Ovary (tissue), 7 donors: ENCODE measurements at regions not wholly inside any gene's neighbourhood (a gene's known extent, or its start where the extent isn't known, plus 50 kb on each side); places are given as distances from the start of the nearest gene placed in this dataset.

Experiments
- DNase-seq, 5 donors: peaks; one replicate each; pipeline ENCODE4 v3.0.0-alpha.2; 2019 to 2020
- H3K27ac ChIP-seq, 2 donors: fragments of 200-600 bp; one replicate each; pipeline versions ENCODE4 v1.5.1 to v1.8.0; 2019 to 2022
- H3K27me3 ChIP-seq: fragments of 200-600 bp; one replicate; pipeline ENCODE4 v1.8.0; 2022
- H3K36me3 ChIP-seq: fragments of 200-600 bp; sonication (generic); one replicate; pipeline ENCODE4 v1.5.1; 2019
- H3K4me1 ChIP-seq: one replicate; pipeline ENCODE4 v1.8.1; 2013; ENCODE audit warnings: mild to moderate bottlenecking, moderate library complexity; ENCODE audit not compliant: insufficient read depth
- H3K4me3 ChIP-seq: fragments of 200-600 bp; sonication (generic); one replicate; pipeline ENCODE4 v1.5.1; 2017
- H3K9me3 ChIP-seq, 2 donors: fragments of 200-600 bp in 1 of 2; sonication (generic) in 1 of 2; one replicate each; pipeline versions ENCODE4 v1.5.1 to v1.8.1; 2013 to 2019; ENCODE audit warnings: mild to moderate bottlenecking in 1 of 2, moderate library complexity in 1 of 2
- EP300 ChIP-seq: sonication (generic); formaldehyde crosslinking; IDR thresholded peaks from one replicate; pipeline ENCODE4 v1.6.1; 2017; ENCODE audit warnings: antibody characterized with exemption
- POLR2A ChIP-seq: fragments of 450-650 bp; IDR thresholded peaks from one replicate; pipeline ENCODE4 v1.6.1; 2017; ENCODE audit warnings: antibody characterized with exemption, mild to moderate bottlenecking, moderate library complexity
- WGBS, 3 donors: extraction: QIAGEN DNeasy Blood & Tissue Kit in 1 of 3; methylation state at CpG; one replicate each; pipeline versions ENCODE4 v1.1.5 to v1.1.7; 2013 to 2017; 5-methylcytosine and 5-hydroxymethylcytosine counted together
- intact Hi-C, 4 donors: fragments of 100-400 bp; cut with DNase I; formaldehyde crosslinking; loops; one replicate each; pipeline versions ENCODE4 v1.11.0 to v1.15.1; 2022 to 2023
- TF ChIP-seq, protein P1 (sequence below), 3 donors: fragments of 450-650 bp in 2 of 3; fragments of 200-600 bp in 1 of 3; IDR thresholded peaks; one replicate each; pipeline versions ENCODE4 v1.5.1 to v1.8.0; 2016 to 2022; ENCODE audit warnings: antibody characterized with exemption in 3 of 3, mild to moderate bottlenecking in 1 of 3
- donor health status: DM: no; HTN: no; CAD: no; lungs with moderate emphysema.
- donor health status: DM: no; HTN: no; CAD: no.
- donor health status: Bipolar disorder and iron deficiency.
- donor health status: DM: no; HTN: no; CAD: no.
- donor health status: DM: yes; HTN: yes; CAD: no.

DNA sequence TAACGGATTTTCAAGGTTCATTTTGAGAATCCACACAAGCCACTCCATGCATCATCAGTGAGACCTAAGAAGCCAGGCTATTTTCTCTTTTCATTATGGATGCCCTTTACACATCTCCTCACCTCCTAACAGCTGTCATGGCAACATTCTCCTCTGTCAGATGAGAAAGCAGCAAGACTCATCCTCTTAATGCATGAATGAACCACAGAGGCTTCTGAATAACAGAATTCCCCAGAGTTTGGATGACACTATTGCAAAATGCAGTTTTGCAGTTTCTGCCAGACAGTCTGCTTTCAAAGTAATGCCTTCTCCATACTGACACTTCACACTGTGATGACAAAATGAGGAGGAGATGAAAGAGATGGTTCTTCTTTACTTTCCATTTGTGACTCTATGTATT is 286.7 kb upstream of the GRIP1 start:
- intact Hi-C loops: no loop called here
- 88 to 100% (median 94%) methylated on average over 1 of the region's 1 CpG for WGBS, 3 donors
- Histone ChIP-seq H3K27me3 (no peaks in the 10 kb centered on the region), H3K9me3 (no peaks in the 10 kb centered on the region), H3K27ac (no peak overlapping the region), H3K4me3 (no peak overlapping the region), H3K36me3 (no peaks in the 10 kb centered on the region), H3K4me1 (no peaks in the 10 kb centered on the region)
- DNase-seq: no peak
- TF ChIP-seq EP300: no peak
- TF ChIP-seq, protein P1, sequence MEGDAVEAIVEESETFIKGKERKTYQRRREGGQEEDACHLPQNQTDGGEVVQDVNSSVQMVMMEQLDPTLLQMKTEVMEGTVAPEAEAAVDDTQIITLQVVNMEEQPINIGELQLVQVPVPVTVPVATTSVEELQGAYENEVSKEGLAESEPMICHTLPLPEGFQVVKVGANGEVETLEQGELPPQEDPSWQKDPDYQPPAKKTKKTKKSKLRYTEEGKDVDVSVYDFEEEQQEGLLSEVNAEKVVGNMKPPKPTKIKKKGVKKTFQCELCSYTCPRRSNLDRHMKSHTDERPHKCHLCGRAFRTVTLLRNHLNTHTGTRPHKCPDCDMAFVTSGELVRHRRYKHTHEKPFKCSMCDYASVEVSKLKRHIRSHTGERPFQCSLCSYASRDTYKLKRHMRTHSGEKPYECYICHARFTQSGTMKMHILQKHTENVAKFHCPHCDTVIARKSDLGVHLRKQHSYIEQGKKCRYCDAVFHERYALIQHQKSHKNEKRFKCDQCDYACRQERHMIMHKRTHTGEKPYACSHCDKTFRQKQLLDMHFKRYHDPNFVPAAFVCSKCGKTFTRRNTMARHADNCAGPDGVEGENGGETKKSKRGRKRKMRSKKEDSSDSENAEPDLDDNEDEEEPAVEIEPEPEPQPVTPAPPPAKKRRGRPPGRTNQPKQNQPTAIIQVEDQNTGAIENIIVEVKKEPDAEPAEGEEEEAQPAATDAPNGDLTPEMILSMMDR (IDR thresholded peaks at IDR 0.05): no peak
- TF ChIP-seq POLR2A: no peak

DNA sequence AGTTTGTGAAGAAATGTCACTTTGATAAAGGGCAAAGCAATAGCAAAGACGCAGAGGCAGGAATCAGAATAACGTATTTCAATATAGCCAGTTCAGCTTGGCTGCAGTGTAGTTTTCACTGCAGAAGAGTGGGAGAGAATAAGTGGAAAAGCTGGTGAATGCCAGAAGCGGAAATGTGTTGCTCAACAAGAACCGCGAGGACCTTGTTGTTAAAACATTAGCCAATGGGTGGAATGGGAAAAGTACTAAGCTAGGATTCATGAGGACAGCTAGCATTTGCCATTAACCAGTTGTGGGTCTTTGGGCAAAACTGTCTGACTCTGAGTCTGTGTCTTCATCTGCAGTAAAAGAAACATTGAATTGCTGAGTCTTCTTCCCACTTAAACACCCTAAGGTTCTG is 292.9 kb upstream of the GRIP1 start:
- 72 to 90% (median 84%) methylated on average over 5 of the region's 5 CpGs for WGBS, 3 donors
- Histone ChIP-seq H3K9me3 (no peaks in the 10 kb centered on the region), H3K27ac (no peak overlapping the region), H3K27me3 (no peaks in the 10 kb centered on the region), H3K4me1 (no peaks in the 10 kb centered on the region), H3K4me3 (no peak overlapping the region), H3K36me3 (no peaks in the 10 kb centered on the region)
- no peak for TF ChIP-seq POLR2A
- no peak for TF ChIP-seq EP300
- TF ChIP-seq, protein P1 (IDR thresholded peaks at IDR 0.05): no peak
- intact Hi-C loops: no loop called here
- no peak for DNase-seq

DNA sequence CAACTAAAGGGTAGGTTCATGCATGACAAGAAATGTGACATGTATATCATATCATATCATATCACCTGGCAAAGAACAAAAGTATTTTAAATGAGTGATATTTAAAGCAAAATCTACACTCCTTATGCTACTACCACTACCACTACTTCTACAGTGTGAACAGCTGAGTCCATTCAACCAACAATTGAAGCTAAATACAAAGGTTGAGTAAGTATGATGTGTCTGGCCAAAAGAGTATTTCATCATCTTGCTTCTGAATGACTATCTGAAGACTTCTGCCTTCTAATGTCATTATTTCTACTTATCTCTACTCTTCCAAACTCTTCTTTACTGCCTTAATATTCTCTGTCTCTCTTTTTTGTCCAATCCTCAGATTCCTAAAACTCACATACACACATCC is 292.6 kb upstream of the CAND1 start:
- Histone ChIP-seq H3K36me3 (no peaks in the 10 kb centered on the region), H3K27me3 (no peaks in the 10 kb centered on the region), H3K4me1 (no peaks in the 10 kb centered on the region), H3K4me3 (no peak overlapping the region), H3K27ac (no peak overlapping the region), H3K9me3 (no peaks in the 10 kb centered on the region)
- no peak for TF ChIP-seq EP300
- TF ChIP-seq, protein P1 (IDR thresholded peaks at IDR 0.05): no peak
- intact Hi-C loops: no loop called here
- no peak for DNase-seq

DNA sequence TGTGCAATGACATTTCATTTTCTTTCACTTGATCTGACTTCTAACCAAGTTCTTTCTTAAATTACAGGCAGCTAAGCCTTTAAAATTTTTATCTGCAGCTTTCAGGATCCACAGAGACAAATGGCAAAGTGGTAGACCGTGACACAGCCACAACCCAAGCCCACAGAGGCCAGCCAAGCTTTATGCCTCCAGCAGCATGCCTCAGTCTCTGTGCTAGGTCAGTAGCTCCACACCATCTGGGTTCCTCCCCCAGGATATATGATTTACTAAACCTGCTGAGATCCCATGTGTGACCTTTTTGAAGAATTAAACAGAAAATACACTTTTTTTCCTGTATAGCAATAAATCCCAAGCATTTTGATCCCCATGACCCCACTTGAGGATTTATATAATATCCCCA is 290.4 kb upstream of the CAND1 start:
- intact Hi-C loops: no loop called here
- TF ChIP-seq EP300 (no peak), POLR2A (no peak)
- TF ChIP-seq, protein P1 (IDR thresholded peaks at IDR 0.05): no peak
- Histone ChIP-seq H3K4me3 (no peak overlapping the region), H3K27ac (no peak overlapping the region), H3K4me1 (no peaks in the 10 kb centered on the region), H3K36me3 (no peaks in the 10 kb centered on the region), H3K27me3 (no peaks in the 10 kb centered on the region), H3K9me3 (no peaks in the 10 kb centered on the region)
- DNase-seq: no peak
- WGBS, 3 donors: 31 to 57% (median 56%) methylated on average over 1 of the region's 1 CpG

DNA sequence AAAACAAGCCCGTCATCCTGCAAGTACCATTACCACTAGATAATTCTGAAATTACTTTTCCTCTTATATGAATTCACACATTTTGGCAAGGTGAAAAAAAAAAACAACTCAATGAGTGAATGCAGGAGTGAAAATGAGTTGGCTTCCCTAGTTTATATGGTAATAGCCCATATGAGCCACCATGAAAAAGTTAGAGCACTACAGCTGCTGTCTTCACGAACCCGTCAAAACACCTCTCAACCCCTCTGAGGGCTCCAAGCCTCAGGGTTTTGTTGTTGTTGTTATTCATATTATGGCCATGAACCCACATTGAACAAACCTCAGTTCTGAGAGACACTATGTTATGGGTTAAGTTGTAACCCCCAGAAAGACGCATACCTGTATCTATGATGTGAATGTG is 289.9 kb upstream of the CAND1 start:
- Histone ChIP-seq H3K4me1 (no peaks in the 10 kb centered on the region), H3K36me3 (no peaks in the 10 kb centered on the region), H3K27ac (no peak overlapping the region), H3K27me3 (no peaks in the 10 kb centered on the region), H3K4me3 (no peak overlapping the region), H3K9me3 (no peaks in the 10 kb centered on the region)
- WGBS, 3 donors: 82 to 96% (median 88%) methylated on average over 4 of the region's 4 CpGs
- intact Hi-C loops: no loop called here
- TF ChIP-seq EP300 (no peak), POLR2A (no peak)
- TF ChIP-seq, protein P1 (IDR thresholded peaks at IDR 0.05): no peak
- DNase-seq: no peak
